Spleen (tissue), 7 donors: ENCODE measurements at regions not wholly inside any gene's neighbourhood (a gene's known extent, or its start where the extent isn't known, plus 50 kb on each side); places are given as distances from the start of the nearest gene placed in this dataset.

ENCODE experiments used
- POLR2A ChIP-seq, 3 donors: fragments of 450-650 bp; IDR thresholded peaks; one replicate each; pipeline ENCODE4 v1.5.1; 2017; ENCODE audit warnings: antibody characterized with exemption in 3 of 3, mild to moderate bottlenecking in 1 of 3
- POLR2AphosphoS5 ChIP-seq, 3 donors: sonication (generic); formaldehyde crosslinking; IDR thresholded peaks; one replicate each; pipeline ENCODE4 v1.5.1; 2017; ENCODE audit warnings: antibody characterized with exemption in 3 of 3
- TF ChIP-seq, protein P1 (sequence below), 11 experiments: fragments of 200-600 bp in 7 of 11; fragments of 450-650 bp in 4 of 11; sonication (generic) in 4 of 11; IDR thresholded peaks in 8 of 11; conservative IDR thresholded peaks in 3 of 11; 1 replicate in 7 of 11; 2 replicates in 4 of 11; pipeline versions ENCODE4 v1.4.0 to v1.8.0; 2016 to 2021; ENCODE audit warnings: antibody characterized with exemption in 11 of 11, inconsistent platforms in 4 of 11, mild to moderate bottlenecking in 1 of 11
- donor health status: DM: no; HTN: no; CAD: no; lungs with moderate emphysema.
- donor health status: DM: no; HTN: no; CAD: no.
- donor health status: DM: no; HTN: no; CAD: no.

DNA sequence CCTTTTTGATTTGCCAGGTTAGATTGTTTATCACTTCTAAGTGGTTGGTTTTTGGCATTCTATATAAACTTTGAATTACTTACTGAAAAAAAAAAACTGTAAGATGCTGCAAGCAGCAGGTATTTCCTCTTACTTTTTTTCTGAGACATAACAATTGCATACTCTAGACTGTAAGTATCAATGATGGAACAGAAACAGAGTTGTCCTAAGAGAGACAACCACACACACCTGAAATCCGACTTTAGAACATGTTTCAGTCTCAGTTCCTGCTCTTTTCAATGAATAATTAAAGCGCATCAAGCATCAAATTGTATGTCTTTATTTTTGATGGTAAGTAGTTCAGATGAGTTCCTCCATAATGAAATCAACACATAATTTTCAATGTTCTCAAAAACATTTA is 105.3 kb upstream of the KHDRBS2 start:
- no peak for TF ChIP-seq POLR2AphosphoS5 (IDR thresholded peaks at IDR 0.05)
- TF ChIP-seq, protein P1, sequence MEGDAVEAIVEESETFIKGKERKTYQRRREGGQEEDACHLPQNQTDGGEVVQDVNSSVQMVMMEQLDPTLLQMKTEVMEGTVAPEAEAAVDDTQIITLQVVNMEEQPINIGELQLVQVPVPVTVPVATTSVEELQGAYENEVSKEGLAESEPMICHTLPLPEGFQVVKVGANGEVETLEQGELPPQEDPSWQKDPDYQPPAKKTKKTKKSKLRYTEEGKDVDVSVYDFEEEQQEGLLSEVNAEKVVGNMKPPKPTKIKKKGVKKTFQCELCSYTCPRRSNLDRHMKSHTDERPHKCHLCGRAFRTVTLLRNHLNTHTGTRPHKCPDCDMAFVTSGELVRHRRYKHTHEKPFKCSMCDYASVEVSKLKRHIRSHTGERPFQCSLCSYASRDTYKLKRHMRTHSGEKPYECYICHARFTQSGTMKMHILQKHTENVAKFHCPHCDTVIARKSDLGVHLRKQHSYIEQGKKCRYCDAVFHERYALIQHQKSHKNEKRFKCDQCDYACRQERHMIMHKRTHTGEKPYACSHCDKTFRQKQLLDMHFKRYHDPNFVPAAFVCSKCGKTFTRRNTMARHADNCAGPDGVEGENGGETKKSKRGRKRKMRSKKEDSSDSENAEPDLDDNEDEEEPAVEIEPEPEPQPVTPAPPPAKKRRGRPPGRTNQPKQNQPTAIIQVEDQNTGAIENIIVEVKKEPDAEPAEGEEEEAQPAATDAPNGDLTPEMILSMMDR (IDR thresholded peaks at IDR 0.05 in 8 of 11, conservative IDR thresholded peaks at IDR 0.05 in 3 of 11) = no peak
- TF ChIP-seq POLR2A (IDR thresholded peaks at IDR 0.05) = no peak
